Gastrocnemius medialis (tissue), 4 donors: ENCODE measurements at regions not wholly inside any gene's neighbourhood (a gene's known extent, or its start where the extent isn't known, plus 50 kb on each side); places are given as distances from the start of the nearest gene placed in this dataset.

Source experiments
- ATAC-seq, 2 donors: fragments of 150-250 bp; one replicate each; pipeline ENCODE4 v1.9.1; 2016
- DNase-seq, 2 donors: peaks; one replicate each; pipeline ENCODE4 v3.0.0-alpha.2; 2019
- H3K27ac ChIP-seq, 4 donors: fragments of 200-600 bp; sonication (generic); 1 replicate in 1 of 4; 2 replicates in 3 of 4; pipeline ENCODE4 v1.5.1; 2016 to 2018; ENCODE audit warnings: mild to moderate bottlenecking in 2 of 4, moderate library complexity in 1 of 4
- H3K27me3 ChIP-seq, 3 donors: fragments of 200-600 bp; sonication (generic) in 2 of 3; 1 replicate in 1 of 3; 2 replicates in 2 of 3; pipeline versions ENCODE4 v1.5.1 to v1.6.0; 2016 to 2019; ENCODE audit warnings: mild to moderate bottlenecking in 1 of 3, moderate library complexity in 1 of 3
- H3K36me3 ChIP-seq, 2 donors: fragments of 200-600 bp; sonication (generic) in 1 of 2; one replicate each; pipeline ENCODE4 v1.5.1; 2017 to 2018
- H3K4me1 ChIP-seq, 2 donors: fragments of 200-600 bp; sonication (generic) in 1 of 2; one replicate each; pipeline ENCODE4 v1.5.1; 2016 to 2017; ENCODE audit warnings: mild to moderate bottlenecking in 2 of 2
- H3K4me3 ChIP-seq, 4 donors: fragments of 200-600 bp; sonication (generic) in 3 of 4; 1 replicate in 1 of 4; 2 replicates in 3 of 4; pipeline ENCODE4 v1.5.1; 2016 to 2019; ENCODE audit warnings: mild to moderate bottlenecking in 2 of 4
- H3K9me3 ChIP-seq, 3 donors: fragments of 200-600 bp; sonication (generic) in 2 of 3; 1 replicate in 1 of 3; 2 replicates in 2 of 3; pipeline ENCODE4 v1.5.1; 2016 to 2019
- CTCF ChIP-seq, 5 experiments: fragments of 450-650 bp in 3 of 5; fragments of 200-600 bp in 2 of 5; sonication (generic) in 2 of 5; IDR thresholded peaks in 4 of 5; conservative IDR thresholded peaks in 1 of 5; 1 replicate in 4 of 5; 2 replicates in 1 of 5; pipeline ENCODE4 v1.5.1; 2016 to 2019; ENCODE audit warnings: antibody characterized with exemption in 5 of 5, mild to moderate bottlenecking in 3 of 5, moderate library complexity in 3 of 5
- POLR2A ChIP-seq, 2 donors: fragments of 450-650 bp; IDR thresholded peaks; one replicate each; pipeline ENCODE4 v1.6.1; 2017; ENCODE audit warnings: antibody characterized with exemption in 2 of 2, mild to moderate bottlenecking in 2 of 2, moderate library complexity in 2 of 2
- in situ Hi-C, 4 donors: fragments of 200-750 bp; cut with MboI; loops; one replicate each; pipeline versions ENCODE4 v1.15.0 to v1.8.0; 2017; ENCODE audit warnings: low sequenced_read_pairs in 4 of 4
- intact Hi-C: fragments of 100-400 bp; cut with DNase I; formaldehyde crosslinking; loops from one replicate; pipeline ENCODE4 v1.15.1; 2023; ENCODE audit warnings: low total_unique reads

GRCh38 chr10:10660054-10660453, 357.6 kb upstream of the CELF2 start:
- Histone ChIP-seq H3K4me3 (no peak overlapping the region), H3K27me3 (no peaks in the 10 kb centered on the region), H3K27ac (no peak overlapping the region), H3K9me3 (no peaks in the 10 kb centered on the region), H3K4me1 (no peaks in the 10 kb centered on the region), H3K36me3 (no peaks in the 10 kb centered on the region)
- ATAC-seq = no peak
- no peak for TF ChIP-seq CTCF (IDR thresholded peaks at IDR 0.05 in 4 of 5, conservative IDR thresholded peaks at IDR 0.05 in 1 of 5)
- no peak for TF ChIP-seq POLR2A (IDR thresholded peaks at IDR 0.05)
- intact Hi-C loops (no loop called here), in situ Hi-C loops (no loop called here)
- no peak for DNase-seq

DNA sequence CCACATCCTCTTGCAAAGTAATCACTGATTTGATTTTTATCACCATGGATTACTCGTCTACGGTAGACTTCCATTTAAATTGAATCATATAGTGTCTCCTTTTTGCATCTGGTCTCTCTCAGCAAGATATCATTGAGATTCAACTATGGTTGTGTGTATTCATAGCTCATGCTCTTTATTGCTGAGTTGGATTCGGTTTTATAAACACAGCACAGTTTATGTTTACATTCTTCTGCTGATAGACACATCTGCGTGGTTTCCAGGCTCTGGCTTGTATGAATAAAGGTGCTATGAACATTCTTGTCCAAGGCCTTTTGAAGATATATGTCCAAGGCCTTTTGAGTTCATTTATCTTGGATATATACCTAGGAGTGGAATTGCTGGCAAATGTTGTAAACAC, 356.5 kb upstream of the CELF2 start:
- no peak for TF ChIP-seq POLR2A (IDR thresholded peaks at IDR 0.05)
- TF ChIP-seq CTCF (IDR thresholded peaks at IDR 0.05 in 4 of 5, conservative IDR thresholded peaks at IDR 0.05 in 1 of 5) = no peak
- Histone ChIP-seq H3K36me3 (no peaks in the 10 kb centered on the region), H3K4me1 (no peaks in the 10 kb centered on the region), H3K4me3 (no peak overlapping the region), H3K27ac (no peak overlapping the region), H3K9me3 (no peaks in the 10 kb centered on the region), H3K27me3 (no peaks in the 10 kb centered on the region)
- ATAC-seq (no peak), DNase-seq (no peak)
- in situ Hi-C loops = no loop called here
- intact Hi-C loops = no loop called here

GRCh38 chr10:10662716-10663408, 354.8 kb upstream of the CELF2 start:
- DNase-seq = no peak
- intact Hi-C loops = no loop called here
- Histone ChIP-seq H3K36me3 (no peaks in the 10 kb centered on the region), H3K9me3 (no peaks in the 10 kb centered on the region), H3K4me1 (no peaks in the 10 kb centered on the region), H3K27ac (peak overlapping the region in 1 of 4 donors; percentile 20), H3K4me3 (no peak overlapping the region), H3K27me3 (no peaks in the 10 kb centered on the region)
- ATAC-seq = peak; percentile 39 to 75
- in situ Hi-C loops = no loop called here
- TF ChIP-seq POLR2A (IDR thresholded peaks at IDR 0.05) = no peak
- no peak for TF ChIP-seq CTCF (IDR thresholded peaks at IDR 0.05 in 4 of 5, conservative IDR thresholded peaks at IDR 0.05 in 1 of 5)

DNA sequence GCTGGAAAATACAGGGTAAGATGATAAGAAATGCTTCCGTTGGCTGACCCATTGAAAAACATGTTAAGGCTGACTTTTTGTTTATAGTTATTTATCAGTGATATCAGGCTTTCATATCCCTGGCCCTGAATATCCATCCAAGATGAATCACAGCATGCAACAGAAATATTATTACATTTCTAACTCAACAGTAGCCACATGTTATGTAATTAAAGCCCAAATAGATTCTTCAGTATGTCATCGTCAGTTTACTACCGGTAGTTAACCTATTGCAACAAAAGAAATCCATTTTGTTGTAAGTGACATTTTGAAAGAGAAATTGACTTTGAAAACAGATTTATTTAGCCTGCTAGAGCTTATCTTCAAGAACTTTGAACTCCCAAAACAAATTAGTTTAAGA, 354.1 kb upstream of the CELF2 start:
- intact Hi-C loops (no loop called here), in situ Hi-C loops (no loop called here)
- Histone ChIP-seq H3K27ac (no peak overlapping the region), H3K9me3 (no peaks in the 10 kb centered on the region), H3K4me1 (no peaks in the 10 kb centered on the region), H3K36me3 (no peaks in the 10 kb centered on the region), H3K4me3 (no peak overlapping the region), H3K27me3 (no peaks in the 10 kb centered on the region)
- TF ChIP-seq CTCF (IDR thresholded peaks at IDR 0.05 in 4 of 5, conservative IDR thresholded peaks at IDR 0.05 in 1 of 5) (no peak), POLR2A (IDR thresholded peaks at IDR 0.05) (no peak)
- no peak for DNase-seq
- no peak for ATAC-seq

DNA sequence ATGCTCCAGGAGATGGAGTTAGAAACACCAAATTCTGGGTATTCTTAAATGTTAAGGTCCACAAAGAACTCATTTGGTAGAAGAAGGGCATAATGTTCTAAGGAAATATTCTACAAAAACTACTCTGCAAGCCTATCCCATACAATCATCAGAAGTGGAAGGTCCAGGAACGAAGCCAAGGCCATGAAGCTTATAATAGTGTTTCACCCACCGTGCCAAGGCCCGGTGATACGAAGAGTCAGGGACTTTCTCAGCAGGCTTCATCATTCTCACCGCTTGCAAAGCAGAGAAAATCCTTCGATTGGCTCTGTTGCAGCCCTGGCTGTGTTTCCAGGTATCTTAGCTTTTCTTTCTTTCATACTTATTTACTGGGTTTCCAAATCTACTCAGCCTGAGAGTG, 351.9 kb upstream of the CELF2 start:
- TF ChIP-seq CTCF (IDR thresholded peaks at IDR 0.05 in 4 of 5, conservative IDR thresholded peaks at IDR 0.05 in 1 of 5) = no peak
- TF ChIP-seq POLR2A (IDR thresholded peaks at IDR 0.05) = no peak
- no peak overlapping the region for H3K27ac ChIP-seq
- in situ Hi-C loops (no loop called here), intact Hi-C loops (no loop called here)
- H3K9me3 ChIP-seq = no peaks in the 10 kb centered on the region
- DNase-seq (no peak), ATAC-seq (no peak)
- H3K4me1 ChIP-seq = no peaks in the 10 kb centered on the region
- no peaks in the 10 kb centered on the region for H3K36me3 ChIP-seq
- no peaks in the 10 kb centered on the region for H3K27me3 ChIP-seq
- no peak overlapping the region for H3K4me3 ChIP-seq
